ENCODE measurements at regions not wholly inside any gene's neighbourhood (a gene's known extent, or its start where the extent isn't known, plus 50 kb on each side); places are given as distances from the start of the nearest gene placed in this dataset.
"Not testable (repeated sequence)": the region's sequence is repeated elsewhere in the genome, so short reads cannot be mapped to it uniquely, and the experiment has no call there.

GRCh38 chr12:13537623-13538022 lies 341.1 kb downstream of the EMP1 start:
- no peak for DNase-seq (ENCODE audit: low read depth)
- H3K4me3 ChIP-seq (ENCODE audit: low read depth, low read length): no peak overlapping the region
- TF ChIP-seq CTCF (IDR thresholded peaks at IDR 0.05; ENCODE audit: insufficient read depth, low read depth, low read length): no peak

GRCh38 chr12:13536219-13536910 lies 339.8 kb downstream of the EMP1 start:
- no peak overlapping the region for H3K4me3 ChIP-seq (ENCODE audit: low read depth, low read length)
- no peak for DNase-seq (ENCODE audit: low read depth)
- TF ChIP-seq CTCF (IDR thresholded peaks at IDR 0.05; ENCODE audit: insufficient read depth, low read depth, low read length): no peak

- DNase-seq (ENCODE audit: low read depth): peak; percentile 39
- TF ChIP-seq CTCF (IDR thresholded peaks at IDR 0.05; ENCODE audit: insufficient read depth, low read depth, low read length): peak; percentile 97
- H3K4me3 ChIP-seq (ENCODE audit: low read depth, low read length): peak overlapping the region; percentile 17
Measured at GRCh38 chr12:13534645-13535398, 338.3 kb downstream of the EMP1 start.

- no peak overlapping the region for H3K4me3 ChIP-seq (ENCODE audit: low read depth, low read length)
- DNase-seq (ENCODE audit: low read depth): no peak
- TF ChIP-seq CTCF (IDR thresholded peaks at IDR 0.05; ENCODE audit: insufficient read depth, low read depth, low read length): no peak
Measured at GRCh38 chr12:13534242-13534641, 337.7 kb downstream of the EMP1 start.

GRCh38 chr12:13530966-13531365 lies 334.4 kb downstream of the EMP1 start:
- H3K4me3 ChIP-seq (ENCODE audit: low read depth, low read length): no peak overlapping the region
- no peak for DNase-seq (ENCODE audit: low read depth)
- no peak for TF ChIP-seq CTCF (IDR thresholded peaks at IDR 0.05; ENCODE audit: insufficient read depth, low read depth, low read length)

- H3K4me3 ChIP-seq (ENCODE audit: low read depth, low read length); DNase-seq (ENCODE audit: low read depth): not testable (repeated sequence)
Measured at GRCh38 chr12:13526185-13526921, 329.8 kb downstream of the EMP1 start.
